SU-DHL-6 (cell line): ENCODE measurements at regions not wholly inside any gene's neighbourhood (a gene's known extent, or its start where the extent isn't known, plus 50 kb on each side); places are given as distances from the start of the nearest gene placed in this dataset.

ENCODE experiments used
- CTCF ChIP-seq: fragments of 200-600 bp; sonication (generic); IDR thresholded peaks from one replicate; pipeline ENCODE4 v1.5.1; 2017; ENCODE audit warnings: antibody characterized with exemption, mild to moderate bottlenecking, low read length, moderate library complexity; ENCODE audit not compliant: insufficient read depth, poor library complexity, severe bottlenecking
- EZH2phosphoT487 ChIP-seq: fragments of 200-600 bp; sonication (generic), shearing (Covaris generic); conservative IDR thresholded peaks from 2 replicates; pipeline ENCODE4 v1.6.1; 2018; ENCODE audit warnings: mild to moderate bottlenecking, antibody characterized with exemption, low read length, moderate library complexity, mixed read lengths

GRCh38 chr2:136297312-136297711 lies 179.4 kb upstream of the CXCR4 start:
- TF ChIP-seq CTCF, result no peak
- no peak for TF ChIP-seq EZH2phosphoT487
